ENCODE measurements at regions not wholly inside any gene's neighbourhood (a gene's known extent, or its start where the extent isn't known, plus 50 kb on each side); places are given as distances from the start of the nearest gene placed in this dataset.

- TF ChIP-seq CBX5 (IDR thresholded peaks at IDR 0.05; ENCODE audit: low read depth) (no peak), KLF5 (IDR thresholded peaks at IDR 0.05; ENCODE audit: partially characterized antibody) (no peak), GABPA (IDR thresholded peaks at IDR 0.05; ENCODE audit: low read depth) (no peak), RAD51 (IDR thresholded peaks at IDR 0.05) (no peak), CHD1 (IDR thresholded peaks at IDR 0.05; ENCODE audit: low read depth, low read length) (no peak), STAT3 (IDR thresholded peaks at IDR 0.05; ENCODE audit: low read depth, low read length) (no peak), PAX8 (IDR thresholded peaks at IDR 0.05) (no peak)
Measured at GRCh38 chr13:111973186-111973585, 93.8 kb upstream of the SOX1 start (continued).

GRCh38 chr13:111973605-111974340 is 93.2 kb upstream of the SOX1 start:
- peaks cover 5% of the 10 kb centered on the region for H3K9me3 ChIP-seq (replicated peaks; ENCODE audit: control insufficient read depth, insufficient read depth, low read length)
- no peaks in the 10 kb centered on the region for H4K20me1 ChIP-seq (ENCODE audit: control insufficient read depth, insufficient read depth)
- ATAC-seq (no peak), DNase-seq (ENCODE audit: low read depth, low spot score) (no peak), FAIRE-seq (no peak)
- H2AFZ ChIP-seq (ENCODE audit: control insufficient read depth, low read depth, low read length), result no peak overlapping the region
- H3K36me3 ChIP-seq (ENCODE audit: control insufficient read depth in 2 of 2, insufficient read depth in 2 of 2, low read length in 1 of 2), result no peaks in the 10 kb centered on the region
- in situ Hi-C loops (cut with MboI) (no loop called here), intact Hi-C loops (cut with micrococcal nuclease; ENCODE audit: unreplicated experiment) (no loop called here)
- H3K9ac ChIP-seq (ENCODE audit: control insufficient read depth, insufficient read depth, low read length), result no peak overlapping the region
- SMC1A ChIA-PET (ENCODE audit: uncharacterized antibody, unreplicated experiment), result no interaction called here
- no peak overlapping the region for H3K27ac ChIP-seq (ENCODE audit: control insufficient read depth, insufficient read depth)
- no TSS peak for BruUV-seq (replicated peaks)
- 35% methylated on average over 15 of the region's 16 CpGs for WGBS (ENCODE audit: insufficient coverage, insufficient replicate concordance, low lambda C conversion rate, missing lambda C conversion rate)
- POLR2A ChIA-PET, result no interaction called here
- RAD21 ChIA-PET (ENCODE audit: unreplicated experiment), result no interaction called here
- CTCF ChIA-PET, result no interaction called here
- H3K4me3 ChIP-seq, result no peak overlapping the region
- no peak overlapping the region for H3K4me2 ChIP-seq (ENCODE audit: control insufficient read depth, insufficient read depth)
- H3K27me3 ChIP-seq (replicated peaks in 1 of 2; ENCODE audit: control insufficient read depth in 2 of 2, insufficient read depth in 2 of 2, low read length in 1 of 2), result no peaks in the 10 kb centered on the region
- no peaks in the 10 kb centered on the region for H3K4me1 ChIP-seq (ENCODE audit: control insufficient read depth, insufficient read depth, low read length)
- no peaks in the 10 kb centered on the region for H3K79me2 ChIP-seq (ENCODE audit: control insufficient read depth, insufficient read depth, low read length)
- TF ChIP-seq, protein P1, sequence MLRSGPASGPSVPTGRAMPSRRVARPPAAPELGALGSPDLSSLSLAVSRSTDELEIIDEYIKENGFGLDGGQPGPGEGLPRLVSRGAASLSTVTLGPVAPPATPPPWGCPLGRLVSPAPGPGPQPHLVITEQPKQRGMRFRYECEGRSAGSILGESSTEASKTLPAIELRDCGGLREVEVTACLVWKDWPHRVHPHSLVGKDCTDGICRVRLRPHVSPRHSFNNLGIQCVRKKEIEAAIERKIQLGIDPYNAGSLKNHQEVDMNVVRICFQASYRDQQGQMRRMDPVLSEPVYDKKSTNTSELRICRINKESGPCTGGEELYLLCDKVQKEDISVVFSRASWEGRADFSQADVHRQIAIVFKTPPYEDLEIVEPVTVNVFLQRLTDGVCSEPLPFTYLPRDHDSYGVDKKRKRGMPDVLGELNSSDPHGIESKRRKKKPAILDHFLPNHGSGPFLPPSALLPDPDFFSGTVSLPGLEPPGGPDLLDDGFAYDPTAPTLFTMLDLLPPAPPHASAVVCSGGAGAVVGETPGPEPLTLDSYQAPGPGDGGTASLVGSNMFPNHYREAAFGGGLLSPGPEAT (IDR thresholded peaks at IDR 0.05; ENCODE audit: low read depth), result no peak
- TF ChIP-seq MXI1 (IDR thresholded peaks at IDR 0.05; ENCODE audit: low read depth, low read length) (no peak), LARP7 (IDR thresholded peaks at IDR 0.05) (no peak), SMC3 (IDR thresholded peaks at IDR 0.05; ENCODE audit: borderline replicate concordance, low read length) (no peak), TBL1XR1 (IDR thresholded peaks at IDR 0.05; ENCODE audit: low read depth, low read length) (no peak), MEF2A (IDR thresholded peaks at IDR 0.05; ENCODE audit: insufficient read depth, low read depth, low read length) (no peak), CHD1 (IDR thresholded peaks at IDR 0.05; ENCODE audit: low read depth, low read length) (no peak), WRNIP1 (IDR thresholded peaks at IDR 0.05; ENCODE audit: borderline replicate concordance, low read depth, low read length) (no peak)
- TF ChIP-seq, protein P2, sequence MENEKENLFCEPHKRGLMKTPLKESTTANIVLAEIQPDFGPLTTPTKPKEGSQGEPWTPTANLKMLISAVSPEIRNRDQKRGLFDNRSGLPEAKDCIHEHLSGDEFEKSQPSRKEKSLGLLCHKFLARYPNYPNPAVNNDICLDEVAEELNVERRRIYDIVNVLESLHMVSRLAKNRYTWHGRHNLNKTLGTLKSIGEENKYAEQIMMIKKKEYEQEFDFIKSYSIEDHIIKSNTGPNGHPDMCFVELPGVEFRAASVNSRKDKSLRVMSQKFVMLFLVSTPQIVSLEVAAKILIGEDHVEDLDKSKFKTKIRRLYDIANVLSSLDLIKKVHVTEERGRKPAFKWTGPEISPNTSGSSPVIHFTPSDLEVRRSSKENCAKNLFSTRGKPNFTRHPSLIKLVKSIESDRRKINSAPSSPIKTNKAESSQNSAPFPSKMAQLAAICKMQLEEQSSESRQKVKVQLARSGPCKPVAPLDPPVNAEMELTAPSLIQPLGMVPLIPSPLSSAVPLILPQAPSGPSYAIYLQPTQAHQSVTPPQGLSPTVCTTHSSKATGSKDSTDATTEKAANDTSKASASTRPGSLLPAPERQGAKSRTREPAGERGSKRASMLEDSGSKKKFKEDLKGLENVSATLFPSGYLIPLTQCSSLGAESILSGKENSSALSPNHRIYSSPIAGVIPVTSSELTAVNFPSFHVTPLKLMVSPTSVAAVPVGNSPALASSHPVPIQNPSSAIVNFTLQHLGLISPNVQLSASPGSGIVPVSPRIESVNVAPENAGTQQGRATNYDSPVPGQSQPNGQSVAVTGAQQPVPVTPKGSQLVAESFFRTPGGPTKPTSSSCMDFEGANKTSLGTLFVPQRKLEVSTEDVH (IDR thresholded peaks at IDR 0.05; ENCODE audit: low read depth, partially characterized antibody), result no peak
- TF ChIP-seq, protein P3, sequence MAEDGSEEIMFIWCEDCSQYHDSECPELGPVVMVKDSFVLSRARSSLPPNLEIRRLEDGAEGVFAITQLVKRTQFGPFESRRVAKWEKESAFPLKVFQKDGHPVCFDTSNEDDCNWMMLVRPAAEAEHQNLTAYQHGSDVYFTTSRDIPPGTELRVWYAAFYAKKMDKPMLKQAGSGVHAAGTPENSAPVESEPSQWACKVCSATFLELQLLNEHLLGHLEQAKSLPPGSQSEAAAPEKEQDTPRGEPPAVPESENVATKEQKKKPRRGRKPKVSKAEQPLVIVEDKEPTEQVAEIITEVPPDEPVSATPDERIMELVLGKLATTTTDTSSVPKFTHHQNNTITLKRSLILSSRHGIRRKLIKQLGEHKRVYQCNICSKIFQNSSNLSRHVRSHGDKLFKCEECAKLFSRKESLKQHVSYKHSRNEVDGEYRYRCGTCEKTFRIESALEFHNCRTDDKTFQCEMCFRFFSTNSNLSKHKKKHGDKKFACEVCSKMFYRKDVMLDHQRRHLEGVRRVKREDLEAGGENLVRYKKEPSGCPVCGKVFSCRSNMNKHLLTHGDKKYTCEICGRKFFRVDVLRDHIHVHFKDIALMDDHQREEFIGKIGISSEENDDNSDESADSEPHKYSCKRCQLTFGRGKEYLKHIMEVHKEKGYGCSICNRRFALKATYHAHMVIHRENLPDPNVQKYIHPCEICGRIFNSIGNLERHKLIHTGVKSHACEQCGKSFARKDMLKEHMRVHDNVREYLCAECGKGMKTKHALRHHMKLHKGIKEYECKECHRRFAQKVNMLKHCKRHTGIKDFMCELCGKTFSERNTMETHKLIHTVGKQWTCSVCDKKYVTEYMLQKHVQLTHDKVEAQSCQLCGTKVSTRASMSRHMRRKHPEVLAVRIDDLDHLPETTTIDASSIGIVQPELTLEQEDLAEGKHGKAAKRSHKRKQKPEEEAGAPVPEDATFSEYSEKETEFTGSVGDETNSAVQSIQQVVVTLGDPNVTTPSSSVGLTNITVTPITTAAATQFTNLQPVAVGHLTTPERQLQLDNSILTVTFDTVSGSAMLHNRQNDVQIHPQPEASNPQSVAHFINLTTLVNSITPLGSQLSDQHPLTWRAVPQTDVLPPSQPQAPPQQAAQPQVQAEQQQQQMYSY (CRISPR knock-in tag; IDR thresholded peaks at IDR 0.05), result no peak

Measured in GM12878 (cell line).